Epithelial cell of proximal tubule (primary cell): ENCODE measurements at regions not wholly inside any gene's neighbourhood (a gene's known extent, or its start where the extent isn't known, plus 50 kb on each side); places are given as distances from the start of the nearest gene placed in this dataset.
"Not testable (repeated sequence)": the region's sequence is repeated elsewhere in the genome, so short reads cannot be mapped to it uniquely, and the experiment has no call there.

Source experiments
- DNase-seq: peaks from one replicate; pipeline ENCODE4 v3.0.0-alpha.2; 2011; ENCODE audit warnings: low read depth
- H3K4me3 ChIP-seq: 2 replicates; pipeline ENCODE4 v1.5.1; 2011; ENCODE audit warnings: low read depth, mild to moderate bottlenecking, low read length
- TF ChIP-seq, protein P1 (sequence below): conservative IDR thresholded peaks from 2 replicates; pipeline ENCODE4 v1.5.1; 2012; ENCODE audit warnings: low read depth, mild to moderate bottlenecking, low read length

DNA sequence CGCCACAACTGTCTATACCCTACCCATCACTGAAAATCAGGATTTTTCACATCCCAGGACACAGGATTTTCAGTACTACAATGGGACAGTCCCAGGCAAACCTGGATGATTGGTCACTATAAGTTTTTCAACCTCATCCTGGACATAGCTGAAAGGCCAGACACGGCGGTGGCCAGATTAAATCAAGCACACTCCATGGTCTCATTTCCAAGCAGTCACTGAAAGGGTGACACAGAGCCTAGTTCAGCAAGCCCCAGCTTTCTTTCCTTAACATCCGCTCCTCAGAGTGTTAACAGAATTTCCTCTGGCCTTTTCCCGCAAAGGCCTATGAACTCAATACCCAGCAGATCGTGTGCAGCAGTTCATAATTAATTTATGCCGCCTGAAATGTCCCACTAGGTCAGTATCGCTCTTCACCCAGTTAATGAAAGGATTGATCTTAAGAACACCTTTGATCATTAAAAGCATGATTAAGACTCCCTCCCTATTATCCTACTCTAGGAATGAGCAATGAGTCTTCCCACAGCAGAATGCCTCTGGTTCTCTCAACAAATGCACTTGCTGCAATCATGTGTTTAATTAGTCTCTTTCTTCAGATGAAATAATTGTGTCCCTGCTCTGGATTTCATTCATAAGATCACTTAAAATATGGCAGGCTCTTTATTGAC is 104.0 kb upstream of the NANOS1 start:
- no peak for DNase-seq
- TF ChIP-seq, protein P1, sequence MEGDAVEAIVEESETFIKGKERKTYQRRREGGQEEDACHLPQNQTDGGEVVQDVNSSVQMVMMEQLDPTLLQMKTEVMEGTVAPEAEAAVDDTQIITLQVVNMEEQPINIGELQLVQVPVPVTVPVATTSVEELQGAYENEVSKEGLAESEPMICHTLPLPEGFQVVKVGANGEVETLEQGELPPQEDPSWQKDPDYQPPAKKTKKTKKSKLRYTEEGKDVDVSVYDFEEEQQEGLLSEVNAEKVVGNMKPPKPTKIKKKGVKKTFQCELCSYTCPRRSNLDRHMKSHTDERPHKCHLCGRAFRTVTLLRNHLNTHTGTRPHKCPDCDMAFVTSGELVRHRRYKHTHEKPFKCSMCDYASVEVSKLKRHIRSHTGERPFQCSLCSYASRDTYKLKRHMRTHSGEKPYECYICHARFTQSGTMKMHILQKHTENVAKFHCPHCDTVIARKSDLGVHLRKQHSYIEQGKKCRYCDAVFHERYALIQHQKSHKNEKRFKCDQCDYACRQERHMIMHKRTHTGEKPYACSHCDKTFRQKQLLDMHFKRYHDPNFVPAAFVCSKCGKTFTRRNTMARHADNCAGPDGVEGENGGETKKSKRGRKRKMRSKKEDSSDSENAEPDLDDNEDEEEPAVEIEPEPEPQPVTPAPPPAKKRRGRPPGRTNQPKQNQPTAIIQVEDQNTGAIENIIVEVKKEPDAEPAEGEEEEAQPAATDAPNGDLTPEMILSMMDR = no peak
- no peak overlapping the region for H3K4me3 ChIP-seq

DNA sequence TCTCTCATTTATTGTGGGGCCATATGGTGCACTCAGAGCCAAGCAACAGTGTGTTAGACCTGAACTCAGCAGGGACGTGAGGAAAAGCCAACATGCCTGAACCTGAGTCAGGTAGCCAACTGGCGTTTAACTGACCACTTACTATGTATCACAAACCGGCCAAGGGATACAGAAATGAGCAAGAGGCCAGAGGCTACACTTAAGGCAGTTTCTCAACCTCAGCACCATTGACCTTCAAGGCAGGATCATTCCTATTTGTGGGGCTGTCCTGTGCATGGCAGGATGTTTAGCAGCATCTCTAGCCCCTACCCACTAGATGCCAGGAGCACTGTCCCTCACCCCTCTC is 103.5 kb upstream of the NANOS1 start:
- H3K4me3 ChIP-seq = no peak overlapping the region
- DNase-seq = no peak
- TF ChIP-seq, protein P1 = no peak

DNA sequence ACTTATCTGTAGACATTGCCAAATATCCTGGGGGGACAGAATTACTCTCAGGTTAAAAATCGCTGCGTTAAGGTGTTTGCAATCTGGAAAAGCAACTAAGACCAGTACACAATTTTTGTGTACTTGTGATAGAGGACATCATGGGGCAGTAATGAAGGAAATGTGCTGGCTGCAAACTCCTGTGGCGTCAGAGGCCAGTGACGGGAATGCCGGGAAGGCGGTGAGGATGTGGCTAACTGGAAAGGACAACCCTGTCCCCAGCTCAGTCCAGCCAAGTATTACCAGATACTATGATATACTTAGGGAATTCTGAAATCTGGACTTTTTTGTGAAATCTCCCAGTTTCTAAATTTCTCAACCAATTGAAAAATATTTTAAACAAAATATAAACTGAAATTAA is 103.1 kb upstream of the NANOS1 start:
- no peak overlapping the region for H3K4me3 ChIP-seq
- no peak for DNase-seq
- TF ChIP-seq, protein P1 = no peak

DNA sequence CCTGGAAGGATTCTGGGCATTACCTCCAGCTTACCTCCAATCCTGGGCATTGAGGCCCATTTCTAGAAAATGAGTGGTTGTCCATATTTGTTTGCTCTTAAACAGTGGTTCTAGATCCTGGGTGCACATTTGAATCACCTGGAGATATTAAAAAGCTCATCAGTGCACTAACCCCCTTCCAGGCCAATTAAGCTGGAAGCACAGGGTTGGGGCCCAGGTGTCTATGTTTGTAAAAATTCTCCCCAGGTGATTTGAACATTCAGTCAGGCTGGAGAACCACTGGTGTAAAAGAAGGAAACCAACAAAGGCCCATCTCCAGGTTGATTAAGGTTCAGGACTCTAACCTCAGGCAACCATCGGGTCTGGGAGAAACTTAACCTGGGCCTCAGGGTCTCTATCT is 102.6 kb upstream of the NANOS1 start:
- no peak for DNase-seq

DNA sequence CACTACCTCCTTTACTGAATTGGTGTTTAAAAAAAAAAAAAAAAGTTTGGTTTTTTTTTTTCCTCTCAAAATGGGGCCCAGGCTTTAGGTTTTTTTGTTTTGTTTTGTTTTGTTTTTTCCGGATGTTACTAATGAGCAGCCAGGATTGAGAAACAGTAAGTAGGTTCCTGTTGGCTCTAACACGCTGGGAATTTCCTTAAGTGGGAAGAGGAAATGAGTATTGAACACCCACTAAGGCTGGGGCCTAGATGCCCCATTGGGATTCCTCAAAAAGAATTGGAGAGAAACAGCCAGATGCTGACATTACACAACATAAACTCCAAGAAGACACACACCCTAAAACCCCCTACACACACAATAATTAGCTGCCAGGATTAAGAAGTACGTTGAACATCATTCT is 102.2 kb upstream of the NANOS1 start:
- no peak for DNase-seq
- H3K4me3 ChIP-seq = no peak overlapping the region
- TF ChIP-seq, protein P1 = no peak

More for the DNA sequence above, 102.6 kb upstream of the NANOS1 start:
- TF ChIP-seq, protein P1 = no peak
- no peak overlapping the region for H3K4me3 ChIP-seq

DNA sequence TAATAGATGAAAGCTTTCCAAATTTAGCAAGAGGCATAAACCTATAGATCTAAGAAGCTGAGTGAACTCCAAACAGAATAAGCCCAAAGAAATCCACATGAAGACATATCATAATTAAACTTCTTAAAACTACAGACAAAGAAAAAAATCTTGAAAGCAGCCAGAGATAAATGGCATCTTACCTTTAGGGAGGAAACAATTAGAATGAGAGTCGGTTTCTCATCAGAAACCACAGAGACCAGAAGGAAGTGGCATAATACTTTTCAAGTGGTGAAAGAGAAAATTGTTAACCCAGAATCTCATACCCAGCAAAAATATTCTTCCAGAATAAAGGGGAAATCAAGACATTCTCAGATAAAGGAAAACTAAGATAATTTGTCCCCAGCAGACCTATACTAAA is 98.9 kb upstream of the NANOS1 start:
- no peak overlapping the region for H3K4me3 ChIP-seq
- DNase-seq = no peak
- TF ChIP-seq, protein P1 = no peak

DNA sequence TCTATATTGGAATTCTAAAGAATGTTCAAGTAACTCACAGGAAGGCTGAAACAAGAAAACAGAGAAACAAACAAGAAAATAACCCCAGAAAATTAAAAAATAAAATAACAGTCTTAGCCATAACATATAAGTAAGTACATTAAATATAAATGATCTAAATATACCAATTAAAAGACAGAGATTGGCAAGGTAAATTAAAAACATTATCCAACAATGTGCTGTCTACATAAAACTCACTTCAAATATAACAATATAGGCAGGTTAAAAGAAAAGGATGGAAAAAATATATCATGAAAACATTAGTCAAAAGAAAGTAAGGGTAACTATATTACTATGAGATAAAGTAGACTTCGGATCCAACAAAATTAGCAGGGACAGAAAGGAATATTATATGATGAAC is 98.1 kb upstream of the NANOS1 start:
- DNase-seq = no peak
- no peak overlapping the region for H3K4me3 ChIP-seq
- TF ChIP-seq, protein P1 = no peak

DNA sequence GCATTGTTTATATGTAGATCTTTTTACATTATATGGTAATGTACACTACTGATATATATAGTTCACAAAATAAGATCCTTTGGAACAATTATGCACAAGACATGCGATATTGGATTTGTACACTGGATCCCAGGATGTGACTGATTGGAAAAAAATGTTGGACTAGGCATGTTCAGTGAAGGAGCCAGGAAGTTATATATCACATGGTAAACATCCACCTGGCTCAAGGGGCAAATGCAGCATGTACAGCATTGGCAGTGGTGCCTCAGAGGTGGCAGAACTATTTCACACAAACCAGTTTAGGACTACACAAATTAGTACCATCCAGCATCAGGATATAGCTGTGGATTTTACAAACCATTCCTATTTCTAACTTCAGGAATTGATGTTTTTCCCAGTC is 97.4 kb upstream of the NANOS1 start:
- not testable (repeated sequence) for DNase-seq, H3K4me3 ChIP-seq
